ENCODE measurements at regions not wholly inside any gene's neighbourhood (a gene's known extent, or its start where the extent isn't known, plus 50 kb on each side); places are given as distances from the start of the nearest gene placed in this dataset.
A peak's percentile ranks its signal among the peaks of the same experiment; 100 is the strongest.
"Not testable (repeated sequence)": the region's sequence is repeated elsewhere in the genome, so short reads cannot be mapped to it uniquely, and the experiment has no call there.

DNA sequence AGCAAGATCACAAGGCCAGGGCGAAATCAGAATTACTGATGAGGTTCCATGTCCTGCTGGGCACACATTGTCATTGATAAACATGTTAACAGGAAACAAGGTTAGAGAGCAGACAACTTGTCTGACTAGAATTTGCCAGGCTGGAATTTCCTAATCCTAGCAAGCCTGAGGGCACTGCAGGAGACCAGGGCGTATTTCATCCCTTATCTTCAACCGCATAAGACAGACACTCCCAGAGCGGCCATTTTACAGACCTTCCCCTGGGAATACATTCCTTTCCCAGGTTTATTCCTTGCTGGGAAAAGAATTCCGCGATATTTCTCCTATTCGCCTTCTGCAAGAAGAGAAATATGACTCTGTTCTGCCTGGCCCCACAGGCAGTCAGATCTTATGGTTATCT lies 290.9 kb upstream of the PROK2 start:
- POLR2A ChIA-PET (ENCODE audit: partially characterized antibody); H3K4ac ChIP-seq (replicated peaks; ENCODE audit: insufficient read length, low read depth, low read length); H3K4me1 ChIP-seq (replicated peaks in 1 of 4; ENCODE audit: control insufficient read depth in 3 of 4, insufficient read depth in 4 of 4, low read length in 3 of 4); H2BK120ac ChIP-seq (replicated peaks; ENCODE audit: low read depth, low read length); FAIRE-seq; H4K8ac ChIP-seq (ENCODE audit: extremely low read depth, insufficient read depth, low read length); H3K18ac ChIP-seq (ENCODE audit: extremely low read depth, low read length); H3K4me3 ChIP-seq (ENCODE audit: extremely low read depth in 1 of 4, insufficient read depth in 2 of 4, low read depth in 3 of 4, low read length in 4 of 4); H2AFZ ChIP-seq (ENCODE audit: low read length); H3K27me3 ChIP-seq (replicated peaks in 1 of 4; ENCODE audit: control insufficient read depth in 3 of 4, extremely low read depth in 1 of 4, insufficient read depth in 3 of 4, low read length in 3 of 4); H3K4me2 ChIP-seq (ENCODE audit: insufficient read depth in 1 of 2, low read depth in 2 of 2, low read length in 2 of 2); H3K79me2 ChIP-seq (ENCODE audit: control insufficient read depth in 1 of 2, insufficient read depth in 2 of 2, low read length in 2 of 2); DNase-seq (ENCODE audit: low read depth in 1 of 2, low spot score in 2 of 2); CTCF ChIA-PET (ENCODE audit: partially characterized antibody); H2BK5ac ChIP-seq (ENCODE audit: low read depth, low read length); H2BK12ac ChIP-seq (ENCODE audit: low read depth, low read length); H2AK5ac ChIP-seq (ENCODE audit: low read depth, low read length); H3K9ac ChIP-seq (replicated peaks in 1 of 4; ENCODE audit: extremely low read depth in 1 of 4, low read depth in 3 of 4, low read length in 3 of 4); H4K20me1 ChIP-seq (replicated peaks in 1 of 2; ENCODE audit: control insufficient read depth in 1 of 2, insufficient read depth in 2 of 2, low read length in 2 of 2); H3K14ac ChIP-seq (ENCODE audit: insufficient read length); H3K23ac ChIP-seq (ENCODE audit: insufficient read length); H4K5ac ChIP-seq (ENCODE audit: insufficient read length, low read depth, low read length); H2BK15ac ChIP-seq (ENCODE audit: low read length); H2BK20ac ChIP-seq (ENCODE audit: low read length); H4K91ac ChIP-seq (replicated peaks; ENCODE audit: insufficient read length, low read length); H3K23me2 ChIP-seq (ENCODE audit: low read depth, low read length); H3K79me1 ChIP-seq (ENCODE audit: low read depth, low read length); H3K56ac ChIP-seq (replicated peaks; ENCODE audit: insufficient read length, low read depth, low read length); H3K27ac ChIP-seq (ENCODE audit: low read depth, low read length); H3K36me3 ChIP-seq (ENCODE audit: control insufficient read depth in 2 of 4, insufficient read depth in 4 of 4, low read length in 3 of 4): not testable (repeated sequence)
- 94% methylated on average over 7 of the region's 7 CpGs; no CpG with 5 or more reads in 1 of the 2 experiments for WGBS, 2 experiments (ENCODE audit: extremely low coverage in 1 of 2, insufficient coverage in 1 of 2, insufficient read length in 1 of 2, insufficient replicate concordance in 2 of 2, low coverage in 1 of 2, low lambda C conversion rate in 2 of 2, missing lambda C conversion rate in 1 of 2)
- H3K9me3 ChIP-seq (ENCODE audit: insufficient read depth in 2 of 2, low read depth in 1 of 2, low read length in 1 of 2), result peaks cover 16 to 17% of the 10 kb centered on the region in 2 experiments
- peak in 1 of 2 experiments; percentile 94; a peak in 1 of 3 replicates for TF ChIP-seq EP300 (IDR thresholded peaks at IDR 0.05; ENCODE audit: borderline replicate concordance in 1 of 2, low read depth in 2 of 2, low read length in 2 of 2)
- TF ChIP-seq TCF12 (IDR thresholded peaks at IDR 0.05; ENCODE audit: low read depth, low read length), result 0 out of 2 replicates have a peak, but pooled peaks have one; percentile 46

All from H1 (cell line).